ENCODE measurements at regions not wholly inside any gene's neighbourhood (a gene's known extent, or its start where the extent isn't known, plus 50 kb on each side); places are given as distances from the start of the nearest gene placed in this dataset.

- TF ChIP-seq, protein P1, sequence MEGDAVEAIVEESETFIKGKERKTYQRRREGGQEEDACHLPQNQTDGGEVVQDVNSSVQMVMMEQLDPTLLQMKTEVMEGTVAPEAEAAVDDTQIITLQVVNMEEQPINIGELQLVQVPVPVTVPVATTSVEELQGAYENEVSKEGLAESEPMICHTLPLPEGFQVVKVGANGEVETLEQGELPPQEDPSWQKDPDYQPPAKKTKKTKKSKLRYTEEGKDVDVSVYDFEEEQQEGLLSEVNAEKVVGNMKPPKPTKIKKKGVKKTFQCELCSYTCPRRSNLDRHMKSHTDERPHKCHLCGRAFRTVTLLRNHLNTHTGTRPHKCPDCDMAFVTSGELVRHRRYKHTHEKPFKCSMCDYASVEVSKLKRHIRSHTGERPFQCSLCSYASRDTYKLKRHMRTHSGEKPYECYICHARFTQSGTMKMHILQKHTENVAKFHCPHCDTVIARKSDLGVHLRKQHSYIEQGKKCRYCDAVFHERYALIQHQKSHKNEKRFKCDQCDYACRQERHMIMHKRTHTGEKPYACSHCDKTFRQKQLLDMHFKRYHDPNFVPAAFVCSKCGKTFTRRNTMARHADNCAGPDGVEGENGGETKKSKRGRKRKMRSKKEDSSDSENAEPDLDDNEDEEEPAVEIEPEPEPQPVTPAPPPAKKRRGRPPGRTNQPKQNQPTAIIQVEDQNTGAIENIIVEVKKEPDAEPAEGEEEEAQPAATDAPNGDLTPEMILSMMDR (IDR thresholded peaks at IDR 0.05; ENCODE audit: insufficient read depth, low read depth, low read length) = no peak
- TF ChIP-seq EZH2 (IDR thresholded peaks at IDR 0.05; ENCODE audit: insufficient read depth, low read length) = no peak
These were observed 82.2 kb downstream of the ZNF330 start for GRCh38 chr4:141302924-141303323.
